Mesothelial cell of epicardium (in vitro differentiated cells): ENCODE measurements at regions not wholly inside any gene's neighbourhood (a gene's known extent, or its start where the extent isn't known, plus 50 kb on each side); places are given as distances from the start of the nearest gene placed in this dataset.
"Not testable (repeated sequence)": the region's sequence is repeated elsewhere in the genome, so short reads cannot be mapped to it uniquely, and the experiment has no call there.

Source experiments
- DNase-seq, 2 experiments: peaks; one replicate each; pipeline ENCODE4 v3.0.0; 2021; ENCODE audit warnings: low spot score in 2 of 2; ENCODE audit not compliant: unreplicated experiment in 2 of 2
- H3K27ac Mint-ChIP-seq: 2 replicates; pipeline ENCODE4 v1.8.0; 2021; ENCODE audit warnings: mixed read lengths
- H3K27me3 Mint-ChIP-seq: 2 replicates; pipeline ENCODE4 v1.8.0; 2021; ENCODE audit warnings: low read depth, mixed read lengths
- H3K36me3 Mint-ChIP-seq: 2 replicates; pipeline ENCODE4 v1.8.0; 2021; ENCODE audit warnings: mixed read lengths
- H3K4me1 Mint-ChIP-seq: 2 replicates; pipeline ENCODE4 v1.8.0; 2021; ENCODE audit warnings: mixed read lengths
- H3K4me3 Mint-ChIP-seq: 2 replicates; pipeline ENCODE4 v1.8.0; 2021; ENCODE audit warnings: mild to moderate bottlenecking, moderate library complexity, mixed read lengths
- H3K9me3 Mint-ChIP-seq: 2 replicates; pipeline ENCODE4 v1.8.0; 2021; ENCODE audit warnings: mixed read lengths
- CTCF ChIP-seq: fragments of 200-600 bp; sonication (generic); IDR thresholded peaks from one replicate; pipeline ENCODE4 v1.5.0; 2021; ENCODE audit warnings: antibody characterized with exemption; ENCODE audit not compliant: unreplicated experiment

- TF ChIP-seq CTCF, result no peak
- Mint-ChIP-seq H3K4me3 (no peak overlapping the region), H3K4me1 (no peaks in the 10 kb centered on the region), H3K27ac (no peak overlapping the region), H3K27me3 (no peaks in the 10 kb centered on the region), H3K9me3 (peaks cover 45% of the 10 kb centered on the region), H3K36me3 (peaks cover 4% of the 10 kb centered on the region)
- DNase-seq, result no peak
Measured at GRCh38 chr13:90648497-90648896, 699.0 kb upstream of the MIR17HG start.

GRCh38 chr13:90652036-90652435 lies 695.5 kb upstream of the MIR17HG start:
- H3K36me3 Mint-ChIP-seq, result peaks cover 4% of the 10 kb centered on the region
- no peak for DNase-seq
- H3K4me3 Mint-ChIP-seq, result no peak overlapping the region
- no peak for TF ChIP-seq CTCF
- H3K27me3 Mint-ChIP-seq, result no peaks in the 10 kb centered on the region
- H3K27ac Mint-ChIP-seq, result no peak overlapping the region
- H3K4me1 Mint-ChIP-seq, result no peaks in the 10 kb centered on the region
- H3K9me3 Mint-ChIP-seq, result peaks cover 26% of the 10 kb centered on the region

GRCh38 chr13:90654970-90655369 lies 692.5 kb upstream of the MIR17HG start:
- Mint-ChIP-seq H3K27me3 (no peaks in the 10 kb centered on the region), H3K4me3 (no peak overlapping the region), H3K27ac (no peak overlapping the region), H3K9me3 (peaks cover 32% of the 10 kb centered on the region), H3K36me3 (peaks cover 4% of the 10 kb centered on the region), H3K4me1 (no peaks in the 10 kb centered on the region)
- TF ChIP-seq CTCF, result no peak
- DNase-seq, result no peak

GRCh38 chr13:90664200-90664599 lies 683.3 kb upstream of the MIR17HG start:
- not testable (repeated sequence) for H3K36me3 Mint-ChIP-seq, H3K4me3 Mint-ChIP-seq, H3K27ac Mint-ChIP-seq, H3K27me3 Mint-ChIP-seq, H3K4me1 Mint-ChIP-seq, DNase-seq
- peaks cover 17% of the 10 kb centered on the region for H3K9me3 Mint-ChIP-seq

- H3K4me3 Mint-ChIP-seq, result no peak overlapping the region
- no peak overlapping the region for H3K27ac Mint-ChIP-seq
- H3K9me3 Mint-ChIP-seq, result no peaks in the 10 kb centered on the region
- no peaks in the 10 kb centered on the region for H3K36me3 Mint-ChIP-seq
- TF ChIP-seq CTCF, result no peak
- H3K4me1 Mint-ChIP-seq, result peaks cover 6% of the 10 kb centered on the region
- DNase-seq, result no peak
- no peaks in the 10 kb centered on the region for H3K27me3 Mint-ChIP-seq
Measured at GRCh38 chr13:90673746-90674145, 673.7 kb upstream of the MIR17HG start.

- no peaks in the 10 kb centered on the region for H3K27me3 Mint-ChIP-seq
- no peaks in the 10 kb centered on the region for H3K36me3 Mint-ChIP-seq
- no peak overlapping the region for H3K4me3 Mint-ChIP-seq
- DNase-seq, result no peak
- peaks cover 6% of the 10 kb centered on the region for H3K4me1 Mint-ChIP-seq
- no peak for TF ChIP-seq CTCF
- H3K9me3 Mint-ChIP-seq, result no peaks in the 10 kb centered on the region
- H3K27ac Mint-ChIP-seq, result no peak overlapping the region
Measured at GRCh38 chr13:90675129-90675528, 672.4 kb upstream of the MIR17HG start.
